GM19324 (cell line): ENCODE measurements at regions not wholly inside any gene's neighbourhood (a gene's known extent, or its start where the extent isn't known, plus 50 kb on each side); places are given as distances from the start of the nearest gene placed in this dataset.

Experiments used
- ATAC-seq: cut with Tn5 transposase; IDR thresholded peaks from one replicate; pipeline ENCODE4 v1.9.1; 2021; ENCODE audit warnings: mild to moderate bottlenecking, moderate library complexity; ENCODE audit not compliant: unreplicated experiment, low FRiP score

DNA sequence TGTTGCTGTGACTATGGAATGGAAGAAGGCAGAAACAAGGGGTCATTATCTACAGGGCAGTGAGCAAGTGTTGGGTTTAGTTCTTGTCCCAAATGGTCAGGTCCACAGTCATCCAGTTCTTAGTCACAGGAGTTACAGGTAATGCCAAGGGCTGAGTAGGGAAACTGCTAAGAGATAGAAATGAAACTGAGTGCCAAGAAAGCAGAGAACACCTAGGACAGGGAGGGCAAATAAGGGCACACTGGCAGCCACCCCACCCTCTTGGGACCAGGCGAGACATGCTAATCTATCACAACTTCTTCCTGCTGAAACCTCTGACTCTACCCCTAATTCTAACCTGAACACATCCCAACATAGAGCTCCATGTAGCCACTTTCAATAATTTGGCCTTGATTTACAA is 103.2 kb downstream of the KLF4 start:
- ATAC-seq, result no peak
